Suprapubic skin (tissue), 4 donors: ENCODE measurements at regions not wholly inside any gene's neighbourhood (a gene's known extent, or its start where the extent isn't known, plus 50 kb on each side); places are given as distances from the start of the nearest gene placed in this dataset.

Experiments
- DNase-seq, 2 donors: peaks; one replicate each; pipeline ENCODE4 v3.0.0-alpha.2; 2019; ENCODE audit warnings: low spot score in 2 of 2
- H3K27ac ChIP-seq: fragments of 200-600 bp; sonication (generic); one replicate; pipeline ENCODE4 v1.5.1; 2019
- H3K27me3 ChIP-seq: fragments of 200-600 bp; sonication (generic); one replicate; pipeline ENCODE4 v1.5.1; 2019
- H3K36me3 ChIP-seq: fragments of 200-600 bp; sonication (generic); one replicate; pipeline ENCODE4 v1.5.1; 2019
- H3K4me1 ChIP-seq: fragments of 200-600 bp; sonication (generic); one replicate; pipeline ENCODE4 v1.5.1; 2019
- H3K4me3 ChIP-seq: fragments of 200-600 bp; sonication (generic); one replicate; pipeline ENCODE4 v1.5.1; 2019; ENCODE audit warnings: mild to moderate bottlenecking
- H3K9me3 ChIP-seq: fragments of 200-600 bp; sonication (generic); one replicate; pipeline ENCODE4 v1.5.1; 2019
- CTCF ChIP-seq, 2 donors: fragments of 200-600 bp in 1 of 2; fragments of 450-650 bp in 1 of 2; sonication (generic) in 1 of 2; IDR thresholded peaks; one replicate each; pipeline ENCODE4 v1.5.1; 2016 to 2019; ENCODE audit warnings: antibody characterized with exemption in 2 of 2, mild to moderate bottlenecking in 1 of 2, moderate library complexity in 1 of 2
- EP300 ChIP-seq: sonication (generic); formaldehyde crosslinking; IDR thresholded peaks from one replicate; pipeline ENCODE4 v1.6.1; 2017; ENCODE audit warnings: antibody characterized with exemption
- POLR2A ChIP-seq, 2 donors: fragments of 450-650 bp; IDR thresholded peaks; one replicate each; pipeline ENCODE4 v1.6.1; 2017; ENCODE audit warnings: antibody characterized with exemption in 2 of 2, mild to moderate bottlenecking in 2 of 2, moderate library complexity in 2 of 2
- POLR2AphosphoS5 ChIP-seq, 3 donors: sonication (generic); formaldehyde crosslinking; IDR thresholded peaks; one replicate each; pipeline ENCODE4 v1.6.1; 2017; ENCODE audit warnings: antibody characterized with exemption in 3 of 3
- WGBS: methylation state at CpG from one replicate; pipeline ENCODE4 v1.1.5; 2018; 5-methylcytosine and 5-hydroxymethylcytosine counted together

GRCh38 chr21:23968008-23968407 is 1639.3 kb downstream of the MRPL39 start:
- WGBS, result 75% methylated on average over 6 of the region's 6 CpGs
- H3K4me1 ChIP-seq, result no peaks in the 10 kb centered on the region
- H3K9me3 ChIP-seq, result no peaks in the 10 kb centered on the region
- H3K4me3 ChIP-seq, result no peak overlapping the region
- no peak overlapping the region for H3K27ac ChIP-seq
- no peak for DNase-seq
- no peaks in the 10 kb centered on the region for H3K36me3 ChIP-seq
- no peak for TF ChIP-seq EP300
- no peak for TF ChIP-seq CTCF (IDR thresholded peaks at IDR 0.05)
- TF ChIP-seq POLR2AphosphoS5 (IDR thresholded peaks at IDR 0.05), result no peak
- no peak for TF ChIP-seq POLR2A (IDR thresholded peaks at IDR 0.05)
- no peaks in the 10 kb centered on the region for H3K27me3 ChIP-seq

- no peak for DNase-seq
- no peak overlapping the region for H3K27ac ChIP-seq
- TF ChIP-seq CTCF (IDR thresholded peaks at IDR 0.05), result no peak
- H3K4me1 ChIP-seq, result no peaks in the 10 kb centered on the region
- no peaks in the 10 kb centered on the region for H3K36me3 ChIP-seq
- 67% methylated on average over 2 of the region's 2 CpGs for WGBS
- no peaks in the 10 kb centered on the region for H3K27me3 ChIP-seq
- H3K9me3 ChIP-seq, result no peaks in the 10 kb centered on the region
- H3K4me3 ChIP-seq, result no peak overlapping the region
Observed at GRCh38 chr21:23963454-23963853, 1643.8 kb downstream of the MRPL39 start.

GRCh38 chr21:23960769-23961168 is 1646.5 kb downstream of the MRPL39 start:
- Histone ChIP-seq H3K36me3 (no peaks in the 10 kb centered on the region), H3K27me3 (no peaks in the 10 kb centered on the region), H3K4me3 (no peak overlapping the region), H3K9me3 (no peaks in the 10 kb centered on the region), H3K4me1 (no peaks in the 10 kb centered on the region), H3K27ac (no peak overlapping the region)
- WGBS, result 83% methylated on average over 2 of the region's 2 CpGs
- TF ChIP-seq POLR2A (IDR thresholded peaks at IDR 0.05), result no peak
- no peak for TF ChIP-seq CTCF (IDR thresholded peaks at IDR 0.05)
- no peak for TF ChIP-seq POLR2AphosphoS5 (IDR thresholded peaks at IDR 0.05)
- TF ChIP-seq EP300, result no peak
- DNase-seq, result no peak

- no peak for TF ChIP-seq EP300
- no peak for TF ChIP-seq CTCF (IDR thresholded peaks at IDR 0.05)
- TF ChIP-seq POLR2A (IDR thresholded peaks at IDR 0.05), result no peak
- TF ChIP-seq POLR2AphosphoS5 (IDR thresholded peaks at IDR 0.05), result no peak
- no peak overlapping the region for H3K27ac ChIP-seq
- no peak for DNase-seq
- 76% methylated on average over 5 of the region's 5 CpGs for WGBS
- H3K27me3 ChIP-seq, result no peaks in the 10 kb centered on the region
- no peak overlapping the region for H3K4me3 ChIP-seq
- H3K36me3 ChIP-seq, result no peaks in the 10 kb centered on the region
- H3K4me1 ChIP-seq, result no peaks in the 10 kb centered on the region
- no peaks in the 10 kb centered on the region for H3K9me3 ChIP-seq
Observed at GRCh38 chr21:23955135-23955843, 1652.0 kb downstream of the MRPL39 start.

- no peak for DNase-seq
- Histone ChIP-seq H3K4me1 (no peaks in the 10 kb centered on the region), H3K4me3 (no peak overlapping the region), H3K9me3 (no peaks in the 10 kb centered on the region), H3K27ac (no peak overlapping the region), H3K27me3 (no peaks in the 10 kb centered on the region), H3K36me3 (no peaks in the 10 kb centered on the region)
- TF ChIP-seq CTCF (IDR thresholded peaks at IDR 0.05) (no peak), EP300 (no peak), POLR2AphosphoS5 (IDR thresholded peaks at IDR 0.05) (no peak), POLR2A (IDR thresholded peaks at IDR 0.05) (no peak)
Observed at GRCh38 chr21:23952269-23952668, 1655.0 kb downstream of the MRPL39 start.
